GM12801 (cell line): ENCODE measurements at regions not wholly inside any gene's neighbourhood (a gene's known extent, or its start where the extent isn't known, plus 50 kb on each side); places are given as distances from the start of the nearest gene placed in this dataset.

Source experiments
- CTCF ChIP-seq: IDR thresholded peaks from one replicate; pipeline ENCODE4 v1.5.1; 2011; ENCODE audit warnings: control low read depth; ENCODE audit not compliant: insufficient read length; ENCODE audit errors: extremely low read depth

- TF ChIP-seq CTCF = no peak
These were observed 263.8 kb downstream of the ALDH8A1 start for GRCh38 chr6:134686071-134686470.

DNA sequence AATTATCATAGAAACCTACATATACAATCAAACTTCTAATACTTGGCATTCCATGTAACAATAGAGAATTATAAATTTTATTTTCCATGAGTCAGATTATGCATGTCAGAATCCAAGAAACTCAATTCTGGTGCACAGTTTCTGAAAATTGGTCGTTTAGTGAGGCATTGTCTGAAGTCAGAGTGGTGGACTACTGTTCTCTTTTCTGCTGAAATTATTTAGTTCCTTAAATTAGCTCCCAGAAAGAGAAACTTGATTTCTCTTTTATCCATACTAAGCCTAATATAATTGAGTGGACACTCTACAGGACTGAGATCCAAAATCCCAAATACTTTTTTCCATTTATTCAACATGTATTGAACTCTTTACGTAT is 265.5 kb downstream of the ALDH8A1 start:
- TF ChIP-seq CTCF = no peak

DNA sequence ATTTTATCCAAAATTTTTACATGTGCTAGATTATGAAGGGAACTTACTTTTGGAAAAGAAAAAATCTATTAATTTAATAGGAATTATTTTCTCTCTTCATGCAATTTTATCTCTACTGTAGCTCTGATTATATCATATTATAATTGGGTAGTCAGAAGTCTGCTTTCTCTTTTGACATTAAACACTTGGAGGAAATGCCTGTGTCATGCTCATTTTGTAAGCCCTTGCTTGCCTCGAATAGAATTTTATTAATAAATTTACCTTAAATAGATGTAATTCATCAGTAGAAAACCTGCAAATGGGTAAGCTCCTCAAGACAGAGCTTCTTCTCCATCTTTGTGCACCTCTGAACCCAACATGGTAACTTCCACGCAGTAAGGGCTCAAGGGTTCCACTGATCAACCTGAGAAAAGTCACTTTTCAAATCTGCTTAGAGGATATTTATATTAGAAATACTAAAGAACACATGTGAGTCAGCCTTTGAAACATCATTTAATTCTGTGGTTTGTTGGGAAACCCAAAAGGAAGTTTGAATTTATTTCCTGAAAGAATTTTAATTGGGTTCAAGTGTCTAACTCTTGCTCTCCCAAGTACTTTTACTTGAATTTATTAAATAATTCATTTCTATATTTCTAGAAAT is 266.0 kb downstream of the ALDH8A1 start:
- no peak for TF ChIP-seq CTCF

DNA sequence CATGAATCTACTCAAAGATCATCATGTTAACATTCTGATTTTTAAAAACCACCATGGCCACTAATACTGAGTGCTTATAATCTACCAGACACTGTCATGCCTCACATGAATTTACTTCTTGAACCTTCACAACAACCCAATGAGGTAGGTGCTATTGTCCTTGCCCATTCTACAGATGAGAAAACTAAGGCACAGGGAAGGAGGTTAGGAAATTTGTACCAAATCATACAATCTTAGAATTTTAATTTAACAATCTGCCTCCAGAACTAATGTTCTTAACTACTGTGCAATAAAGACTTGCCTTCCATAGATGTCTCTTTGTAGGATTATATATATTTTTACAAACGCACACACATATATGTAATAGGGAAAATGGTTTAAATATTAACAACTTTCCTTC is 269.5 kb downstream of the ALDH8A1 start:
- TF ChIP-seq CTCF = no peak

DNA sequence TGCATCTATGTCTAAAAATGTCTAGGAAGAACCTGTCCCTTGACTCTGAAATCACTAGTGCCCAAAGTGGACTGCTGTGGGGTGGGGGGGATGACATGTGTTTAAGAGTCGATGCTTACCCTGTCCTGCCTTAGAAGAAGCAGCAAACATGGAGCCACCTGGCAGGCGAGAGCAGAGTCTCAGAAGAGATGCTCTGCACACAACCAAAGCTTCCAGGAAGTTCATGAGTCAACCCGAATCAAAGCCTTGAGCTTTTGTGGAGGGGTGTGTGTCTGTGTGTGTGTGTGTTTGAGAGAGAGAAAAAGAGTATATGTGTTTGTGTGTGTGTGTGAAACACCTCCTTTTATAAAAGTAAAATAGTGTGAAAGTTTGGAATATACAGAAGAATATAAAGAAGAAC is 269.9 kb downstream of the ALDH8A1 start:
- no peak for TF ChIP-seq CTCF

- no peak for TF ChIP-seq CTCF
These were observed 271.4 kb downstream of the ALDH8A1 start for GRCh38 chr6:134678436-134678889.

- TF ChIP-seq CTCF = no peak
These were observed 273.3 kb downstream of the ALDH8A1 start for GRCh38 chr6:134676307-134677281.
